ENCODE measurements at regions not wholly inside any gene's neighbourhood (a gene's known extent, or its start where the extent isn't known, plus 50 kb on each side); places are given as distances from the start of the nearest gene placed in this dataset.

DNA sequence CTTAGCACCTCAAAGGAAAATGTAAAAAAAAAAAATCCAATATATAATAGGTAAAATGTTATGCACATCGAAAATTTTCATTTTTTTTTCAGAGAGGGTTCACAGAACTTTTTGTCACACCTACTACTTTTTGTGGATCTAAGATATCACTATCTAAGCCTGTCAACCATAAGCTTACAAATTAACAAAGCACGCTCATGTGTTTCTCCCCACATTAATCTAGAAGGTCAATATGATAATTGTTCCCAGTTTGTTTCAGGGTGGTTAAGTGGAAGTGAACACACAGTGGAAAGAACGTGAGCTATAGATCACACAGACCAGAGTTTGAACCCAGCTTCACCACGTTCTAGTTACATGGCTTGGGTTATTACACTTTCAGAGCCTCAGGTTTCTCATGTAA lies 78.6 kb upstream of the ROBO2 start:
- TF ChIP-seq, protein P1, sequence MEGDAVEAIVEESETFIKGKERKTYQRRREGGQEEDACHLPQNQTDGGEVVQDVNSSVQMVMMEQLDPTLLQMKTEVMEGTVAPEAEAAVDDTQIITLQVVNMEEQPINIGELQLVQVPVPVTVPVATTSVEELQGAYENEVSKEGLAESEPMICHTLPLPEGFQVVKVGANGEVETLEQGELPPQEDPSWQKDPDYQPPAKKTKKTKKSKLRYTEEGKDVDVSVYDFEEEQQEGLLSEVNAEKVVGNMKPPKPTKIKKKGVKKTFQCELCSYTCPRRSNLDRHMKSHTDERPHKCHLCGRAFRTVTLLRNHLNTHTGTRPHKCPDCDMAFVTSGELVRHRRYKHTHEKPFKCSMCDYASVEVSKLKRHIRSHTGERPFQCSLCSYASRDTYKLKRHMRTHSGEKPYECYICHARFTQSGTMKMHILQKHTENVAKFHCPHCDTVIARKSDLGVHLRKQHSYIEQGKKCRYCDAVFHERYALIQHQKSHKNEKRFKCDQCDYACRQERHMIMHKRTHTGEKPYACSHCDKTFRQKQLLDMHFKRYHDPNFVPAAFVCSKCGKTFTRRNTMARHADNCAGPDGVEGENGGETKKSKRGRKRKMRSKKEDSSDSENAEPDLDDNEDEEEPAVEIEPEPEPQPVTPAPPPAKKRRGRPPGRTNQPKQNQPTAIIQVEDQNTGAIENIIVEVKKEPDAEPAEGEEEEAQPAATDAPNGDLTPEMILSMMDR (tag by site-specific recombination; IDR thresholded peaks at IDR 0.05): no peak
- TF ChIP-seq, protein P2, sequence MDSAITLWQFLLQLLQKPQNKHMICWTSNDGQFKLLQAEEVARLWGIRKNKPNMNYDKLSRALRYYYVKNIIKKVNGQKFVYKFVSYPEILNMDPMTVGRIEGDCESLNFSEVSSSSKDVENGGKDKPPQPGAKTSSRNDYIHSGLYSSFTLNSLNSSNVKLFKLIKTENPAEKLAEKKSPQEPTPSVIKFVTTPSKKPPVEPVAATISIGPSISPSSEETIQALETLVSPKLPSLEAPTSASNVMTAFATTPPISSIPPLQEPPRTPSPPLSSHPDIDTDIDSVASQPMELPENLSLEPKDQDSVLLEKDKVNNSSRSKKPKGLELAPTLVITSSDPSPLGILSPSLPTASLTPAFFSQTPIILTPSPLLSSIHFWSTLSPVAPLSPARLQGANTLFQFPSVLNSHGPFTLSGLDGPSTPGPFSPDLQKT (IDR thresholded peaks at IDR 0.05; ENCODE audit: borderline replicate concordance, low read depth, low read length): no peak
- TF ChIP-seq MEIS1 (CRISPR knock-in tag; IDR thresholded peaks at IDR 0.05; ENCODE audit: borderline replicate concordance): no peak
